ENCODE measurements at regions not wholly inside any gene's neighbourhood (a gene's known extent, or its start where the extent isn't known, plus 50 kb on each side); places are given as distances from the start of the nearest gene placed in this dataset.

DNA sequence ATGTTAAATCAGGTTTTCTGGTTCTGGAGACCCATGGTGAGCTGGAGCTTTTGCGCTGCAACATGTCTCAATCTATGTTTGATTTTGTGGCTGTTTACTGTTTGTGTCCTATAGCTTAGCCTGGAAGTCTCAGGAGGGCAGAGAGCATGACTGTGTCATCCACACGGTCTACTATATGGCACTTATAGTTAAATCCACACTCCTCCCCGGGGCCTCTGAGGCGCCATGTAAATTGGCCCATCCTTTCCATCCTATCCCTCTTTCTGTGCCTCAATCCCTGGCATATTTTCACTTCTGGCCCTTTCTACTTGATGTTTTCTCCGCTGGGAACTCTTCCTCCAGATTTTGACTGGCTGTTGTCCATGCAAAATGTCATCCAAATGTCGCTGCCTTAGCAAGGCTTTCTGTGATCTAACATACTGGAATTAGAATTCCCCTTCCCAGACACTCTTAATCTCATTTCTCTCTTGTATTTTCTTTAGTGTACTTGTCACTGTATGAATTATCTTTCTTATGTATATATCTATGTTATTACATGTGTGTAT lies 560.8 kb upstream of the RGMA start:
- DNase-seq (no peak), ATAC-seq (no peak), FAIRE-seq (no peak)
- H3K27ac ChIP-seq = no peak overlapping the region
- TF ChIP-seq CTCF (IDR thresholded peaks at IDR 0.05) = no peak
- no peaks in the 10 kb centered on the region for H3K9me3 ChIP-seq
- 81 to 85% methylated on average over 6 of the region's 6 CpGs for WGBS, 2 donors
- H3K4me1 ChIP-seq = no peaks in the 10 kb centered on the region
- no peaks in the 10 kb centered on the region for H3K36me3 ChIP-seq
- intact Hi-C loops (cut with DNase I) = no loop called here
- no peaks in the 10 kb centered on the region for H3K27me3 ChIP-seq
- no peak overlapping the region for H3K4me3 ChIP-seq

DNA sequence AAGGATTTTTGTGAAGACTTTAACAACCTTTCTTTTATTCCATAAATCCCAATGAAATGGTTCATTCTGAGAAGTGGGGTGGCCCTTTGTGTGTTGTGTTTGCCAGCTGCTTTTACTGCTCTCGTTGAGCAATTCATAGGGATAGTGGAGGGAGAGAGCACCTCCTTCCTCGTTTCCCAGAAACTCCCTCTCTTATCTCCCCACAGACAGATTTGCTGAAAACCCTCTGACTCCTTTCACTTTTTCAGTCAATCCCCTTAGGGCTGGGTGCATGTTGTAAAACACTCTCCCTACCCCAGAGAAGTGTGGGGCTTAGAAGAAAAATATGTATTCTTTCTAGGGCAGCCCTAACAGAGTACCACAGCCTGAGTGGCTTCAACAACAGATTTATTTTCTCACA lies 557.2 kb upstream of the RGMA start:
- H3K4me3 ChIP-seq = no peak overlapping the region
- no peaks in the 10 kb centered on the region for H3K27me3 ChIP-seq
- no peaks in the 10 kb centered on the region for H3K4me1 ChIP-seq
- H3K36me3 ChIP-seq = no peaks in the 10 kb centered on the region
- 58 to 59% methylated on average over 2 of the region's 2 CpGs for WGBS, 2 donors
- no peak overlapping the region for H3K27ac ChIP-seq
- intact Hi-C loops (cut with DNase I) = no loop called here
- FAIRE-seq (no peak), DNase-seq (no peak), ATAC-seq (no peak)
- H3K9me3 ChIP-seq = no peaks in the 10 kb centered on the region
- TF ChIP-seq CTCF (IDR thresholded peaks at IDR 0.05) = no peak

- Histone ChIP-seq H3K27ac (no peak overlapping the region), H3K36me3 (no peaks in the 10 kb centered on the region), H3K27me3 (no peaks in the 10 kb centered on the region), H3K9me3 (no peaks in the 10 kb centered on the region), H3K4me3 (no peak overlapping the region), H3K4me1 (no peaks in the 10 kb centered on the region)
- DNase-seq = no peak
- ATAC-seq = no peak
- intact Hi-C loops (cut with DNase I) = no loop called here
- no peak for FAIRE-seq
- WGBS, 2 donors = 94 to 98% methylated on average over 6 of the region's 6 CpGs
- no peak for TF ChIP-seq CTCF (IDR thresholded peaks at IDR 0.05)
Observed at GRCh38 chr15:93645594-93645993, 556.6 kb upstream of the RGMA start.

DNA sequence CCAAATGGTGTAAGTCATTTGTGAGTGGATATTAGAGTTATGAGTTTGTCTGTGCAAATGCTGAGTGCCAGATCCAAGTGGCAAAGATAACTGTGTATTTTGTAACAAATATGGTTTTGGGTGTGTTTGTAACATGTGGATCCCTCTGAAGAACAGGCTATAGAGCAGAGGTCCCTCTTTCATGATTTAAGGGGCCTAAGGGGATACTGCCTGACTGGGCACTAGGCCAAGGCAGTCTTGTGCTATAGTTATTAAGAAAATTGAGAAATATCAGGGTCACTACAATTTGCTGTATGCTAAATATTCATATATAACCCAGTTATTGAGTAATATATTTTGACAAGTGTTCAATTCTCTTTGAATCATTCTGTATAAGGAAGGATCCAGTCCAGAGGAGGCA lies 555.6 kb upstream of the RGMA start:
- DNase-seq (no peak), ATAC-seq (no peak), FAIRE-seq (no peak)
- H3K27ac ChIP-seq = no peak overlapping the region
- no peak overlapping the region for H3K4me3 ChIP-seq
- H3K36me3 ChIP-seq = no peaks in the 10 kb centered on the region
- intact Hi-C loops (cut with DNase I) = no loop called here
- no peak for TF ChIP-seq CTCF (IDR thresholded peaks at IDR 0.05)
- H3K9me3 ChIP-seq = no peaks in the 10 kb centered on the region
- H3K27me3 ChIP-seq = no peaks in the 10 kb centered on the region
- H3K4me1 ChIP-seq = no peaks in the 10 kb centered on the region

DNA sequence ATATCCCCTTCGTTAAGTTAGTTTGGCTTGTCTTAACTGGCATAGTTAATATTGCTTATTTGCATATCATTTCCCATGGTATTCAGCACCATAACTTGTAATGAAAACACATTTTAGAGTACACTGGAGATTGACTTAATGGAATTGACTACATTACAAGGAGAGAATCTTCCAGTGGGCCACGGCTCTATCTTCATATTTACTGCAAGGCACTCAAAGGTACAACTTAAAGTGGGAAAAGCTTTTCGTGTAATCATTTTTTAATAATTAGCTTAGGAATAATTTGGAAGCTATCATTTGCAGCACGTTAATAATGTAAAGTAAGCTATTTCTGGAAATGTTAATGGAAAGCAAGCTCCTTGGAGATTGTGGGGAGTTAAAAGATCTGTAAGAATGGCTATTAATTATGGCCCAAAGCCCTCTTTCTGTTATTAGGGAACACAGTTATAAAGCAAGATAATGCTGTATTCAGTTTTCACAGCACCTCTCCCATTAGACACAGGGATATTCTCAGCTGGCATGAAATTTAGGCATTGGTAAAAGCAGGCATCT lies 551.5 kb upstream of the RGMA start:
- 80 to 82% methylated on average over 4 of the region's 4 CpGs for WGBS, 2 donors
- TF ChIP-seq CTCF (IDR thresholded peaks at IDR 0.05) = no peak
- no peaks in the 10 kb centered on the region for H3K9me3 ChIP-seq
- intact Hi-C loops (cut with DNase I) = no loop called here
- H3K4me3 ChIP-seq = no peak overlapping the region
- no peaks in the 10 kb centered on the region for H3K27me3 ChIP-seq
- DNase-seq (no peak), FAIRE-seq (no peak), ATAC-seq (no peak)
- no peaks in the 10 kb centered on the region for H3K4me1 ChIP-seq
- H3K27ac ChIP-seq = no peak overlapping the region
- no peaks in the 10 kb centered on the region for H3K36me3 ChIP-seq
